ENCODE measurements at regions not wholly inside any gene's neighbourhood (a gene's known extent, or its start where the extent isn't known, plus 50 kb on each side); places are given as distances from the start of the nearest gene placed in this dataset.

- no peak for TF ChIP-seq YY1 (IDR thresholded peaks at IDR 0.05; ENCODE audit: extremely low read depth, insufficient replicate concordance, low read depth, low read length)
Measured at GRCh38 chr10:77713521-77714280, 76.1 kb upstream of the KCNMA1 start (continued).

GRCh38 chr10:77712207-77712606 is 74.6 kb upstream of the KCNMA1 start:
- Histone ChIP-seq H3K4me1 (ENCODE audit: control insufficient read depth in 1 of 2, insufficient read depth in 2 of 2, low read length in 2 of 2) (peaks cover 0 to 7% of the 10 kb centered on the region in 2 experiments; a peak in 1 of 4 replicates), H3K27me3 (ENCODE audit: insufficient read depth, low read length) (peaks cover 10% of the 10 kb centered on the region; the same call in 1 of the 2 replicates), H2AFZ (ENCODE audit: low read depth, low read length, poor library complexity, severe bottlenecking) (no peak overlapping the region), H3K79me2 (ENCODE audit: insufficient read depth, low read length) (no peaks in the 10 kb centered on the region), H3K4me2 (ENCODE audit: low read length) (no peak overlapping the region), H3K4me3 (replicated peaks in 1 of 2; ENCODE audit: low read depth in 1 of 2, low read length in 2 of 2) (no peak overlapping the region), H3K9me2 (ENCODE audit: insufficient read depth) (no peaks in the 10 kb centered on the region), H3K27ac (ENCODE audit: low read depth, low read length) (no peak overlapping the region), H3K36me3 (ENCODE audit: control insufficient read depth in 1 of 2, insufficient read depth in 2 of 2, low read length in 2 of 2) (no peaks in the 10 kb centered on the region), H4K20me1 (ENCODE audit: insufficient read depth) (no peaks in the 10 kb centered on the region), H3K9ac (ENCODE audit: low read length) (no peak overlapping the region), H3K9me3 (ENCODE audit: control insufficient read depth in 1 of 2, insufficient read depth in 1 of 2, low read depth in 1 of 2, low read length in 2 of 2) (no peaks in the 10 kb centered on the region)
- POLR2A ChIA-PET = no interaction called here
- intact Hi-C loops (cut with micrococcal nuclease) = loop anchor here (5.0 kb wide), 1 partner anchor 460 kb away; no protein-coding TSS in a partner anchor
- CTCF ChIA-PET = interaction anchor here (0.8 to 7.8 kb wide), 22 partner anchors 7 to 548 kb away, joined by 3 to 50 read pairs (median 5); no protein-coding TSS in a partner anchor
- no peak for TF ChIP-seq CTCF (IDR thresholded peaks at IDR 0.05 in 2 of 3, conservative IDR thresholded peaks at IDR 0.05 in 1 of 3; ENCODE audit: borderline replicate concordance in 1 of 3, insufficient read depth in 1 of 3, low read depth in 2 of 3, low read length in 2 of 3)
- TF ChIP-seq SRF (IDR thresholded peaks at IDR 0.05; ENCODE audit: low read depth) = no peak
- TF ChIP-seq SIN3A (IDR thresholded peaks at IDR 0.05; ENCODE audit: low read depth) = no peak
- no peak for TF ChIP-seq SP1 (IDR thresholded peaks at IDR 0.05; ENCODE audit: low read depth)
- no peak for TF ChIP-seq MAX (IDR thresholded peaks at IDR 0.05)
- no peak for TF ChIP-seq POLR2AphosphoS5 (IDR thresholded peaks at IDR 0.05; ENCODE audit: low read depth, low read length)
- no peak for TF ChIP-seq TCF7L2 (IDR thresholded peaks at IDR 0.05; ENCODE audit: borderline replicate concordance, extremely low read depth, insufficient read depth, insufficient read length)
- TF ChIP-seq REST (IDR thresholded peaks at IDR 0.05; ENCODE audit: low read depth) = no peak
- TF ChIP-seq ATF3 (IDR thresholded peaks at IDR 0.05) = no peak
- TF ChIP-seq ZBTB33 (IDR thresholded peaks at IDR 0.05; ENCODE audit: extremely low read depth, insufficient replicate concordance, low read length) = no peak
- no peak for TF ChIP-seq FOSL1 (IDR thresholded peaks at IDR 0.05; ENCODE audit: low read depth)
- no peak for TF ChIP-seq POLR2A (IDR thresholded peaks at IDR 0.05; ENCODE audit: borderline replicate concordance, extremely low read depth, insufficient read depth, insufficient read length)
- no peak for TF ChIP-seq YY1 (IDR thresholded peaks at IDR 0.05; ENCODE audit: extremely low read depth, insufficient replicate concordance, low read depth, low read length)
- TF ChIP-seq CBX3 (IDR thresholded peaks at IDR 0.05; ENCODE audit: low read depth) = no peak
- no peak for TF ChIP-seq ZFX (IDR thresholded peaks at IDR 0.05)
- RAD21 ChIA-PET (ENCODE audit: low non-redundant PET in 1 of 2, low total read pairs in 2 of 2, uncharacterized antibody in 2 of 2, unreplicated experiment in 2 of 2) = interaction anchor here in 1 of 2 experiments (0.9 kb wide), 1 partner anchor 546 kb away, joined by 3 read pairs; no protein-coding TSS in a partner anchor
- no peak for DNase-seq (ENCODE audit: low read depth, low spot score)
- BruUV-seq (replicated peaks) = no TSS peak
- ATAC-seq = no peak
